A673 (cell line): ENCODE measurements at regions not wholly inside any gene's neighbourhood (a gene's known extent, or its start where the extent isn't known, plus 50 kb on each side); places are given as distances from the start of the nearest gene placed in this dataset.

Experiments
- EZH2 ChIP-seq: fragments of 200-600 bp; sonication (generic); IDR thresholded peaks from 2 replicates; pipeline ENCODE4 v1.6.1; 2017; ENCODE audit warnings: borderline replicate concordance, low read depth, mild to moderate bottlenecking, mixed read lengths, antibody characterized with exemption, low read length; ENCODE audit not compliant: poor library complexity, severe bottlenecking
- TF ChIP-seq, protein P1 (sequence below): fragments of 300-800, 200-600 bp; sonication (generic); conservative IDR thresholded peaks from 2 replicates; pipeline ENCODE4 v1.5.1; 2017; ENCODE audit warnings: low read depth, mild to moderate bottlenecking, antibody characterized with exemption, low read length, moderate library complexity, mixed read lengths

GRCh38 chr19:31181535-31181934, 167.7 kb downstream of the TSHZ3 start:
- TF ChIP-seq, protein P1, sequence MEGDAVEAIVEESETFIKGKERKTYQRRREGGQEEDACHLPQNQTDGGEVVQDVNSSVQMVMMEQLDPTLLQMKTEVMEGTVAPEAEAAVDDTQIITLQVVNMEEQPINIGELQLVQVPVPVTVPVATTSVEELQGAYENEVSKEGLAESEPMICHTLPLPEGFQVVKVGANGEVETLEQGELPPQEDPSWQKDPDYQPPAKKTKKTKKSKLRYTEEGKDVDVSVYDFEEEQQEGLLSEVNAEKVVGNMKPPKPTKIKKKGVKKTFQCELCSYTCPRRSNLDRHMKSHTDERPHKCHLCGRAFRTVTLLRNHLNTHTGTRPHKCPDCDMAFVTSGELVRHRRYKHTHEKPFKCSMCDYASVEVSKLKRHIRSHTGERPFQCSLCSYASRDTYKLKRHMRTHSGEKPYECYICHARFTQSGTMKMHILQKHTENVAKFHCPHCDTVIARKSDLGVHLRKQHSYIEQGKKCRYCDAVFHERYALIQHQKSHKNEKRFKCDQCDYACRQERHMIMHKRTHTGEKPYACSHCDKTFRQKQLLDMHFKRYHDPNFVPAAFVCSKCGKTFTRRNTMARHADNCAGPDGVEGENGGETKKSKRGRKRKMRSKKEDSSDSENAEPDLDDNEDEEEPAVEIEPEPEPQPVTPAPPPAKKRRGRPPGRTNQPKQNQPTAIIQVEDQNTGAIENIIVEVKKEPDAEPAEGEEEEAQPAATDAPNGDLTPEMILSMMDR, result no peak
- TF ChIP-seq EZH2, result no peak
